NCI-H1105 treated with DMSO at 0.1 percent for 48 hours (cell line): ENCODE measurements at regions not wholly inside any gene's neighbourhood (a gene's known extent, or its start where the extent isn't known, plus 50 kb on each side); places are given as distances from the start of the nearest gene placed in this dataset.
"Not testable (repeated sequence)": the region's sequence is repeated elsewhere in the genome, so short reads cannot be mapped to it uniquely, and the experiment has no call there.

Source experiments
- DNase-seq: peaks from one replicate; lab custom pipeline; 2025; lab: John Stamatoyannopoulos, UW

DNA sequence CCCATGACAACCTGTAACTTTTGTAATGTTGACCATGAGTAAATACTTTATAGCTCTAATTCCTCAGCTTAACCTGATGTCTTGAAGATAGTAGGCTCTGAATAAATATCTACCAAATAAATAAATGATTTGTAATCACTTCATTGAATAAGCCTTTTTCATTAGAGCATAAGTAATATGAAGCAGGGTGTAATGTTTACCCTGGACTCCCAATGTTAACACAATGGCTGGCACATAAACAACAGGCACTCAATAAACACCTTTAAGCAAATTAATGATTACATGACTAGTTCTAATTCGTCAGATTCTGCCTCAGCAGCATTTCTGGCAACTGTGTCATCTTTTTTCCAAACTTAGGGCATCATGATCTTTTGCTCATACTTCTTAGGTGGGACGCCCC is 396.3 kb downstream of the LIG4 start:
- no peak for DNase-seq

DNA sequence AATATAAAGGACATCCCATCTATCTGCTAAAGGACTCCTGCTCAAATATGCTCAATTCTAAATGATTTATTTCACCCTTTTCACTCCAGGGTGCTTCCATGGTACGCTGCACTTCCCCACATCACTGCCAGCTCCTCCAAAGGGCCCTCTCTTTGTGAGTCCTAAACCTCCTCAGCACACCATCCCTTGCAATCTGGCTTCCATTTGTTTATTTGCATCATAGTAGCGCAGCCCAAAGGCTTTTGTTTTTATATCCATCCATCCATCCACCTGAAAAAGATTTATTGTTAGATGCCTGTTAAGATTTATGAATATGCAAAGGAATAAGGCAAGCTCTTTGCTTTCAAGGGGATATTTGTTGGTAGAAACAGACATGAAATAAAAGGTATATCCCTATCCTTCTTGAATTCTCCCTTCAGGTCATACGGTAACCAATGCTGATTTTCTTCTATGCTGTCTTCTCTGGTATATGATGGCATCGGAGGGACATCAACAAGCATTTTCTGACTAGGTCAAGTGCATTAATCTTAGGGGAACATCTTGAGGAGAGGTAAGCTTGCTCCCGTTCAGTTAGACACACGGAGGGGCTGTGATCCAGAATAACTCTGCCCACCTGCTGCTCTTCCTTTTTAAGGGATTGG is 397.6 kb downstream of the LIG4 start:
- no peak for DNase-seq

DNA sequence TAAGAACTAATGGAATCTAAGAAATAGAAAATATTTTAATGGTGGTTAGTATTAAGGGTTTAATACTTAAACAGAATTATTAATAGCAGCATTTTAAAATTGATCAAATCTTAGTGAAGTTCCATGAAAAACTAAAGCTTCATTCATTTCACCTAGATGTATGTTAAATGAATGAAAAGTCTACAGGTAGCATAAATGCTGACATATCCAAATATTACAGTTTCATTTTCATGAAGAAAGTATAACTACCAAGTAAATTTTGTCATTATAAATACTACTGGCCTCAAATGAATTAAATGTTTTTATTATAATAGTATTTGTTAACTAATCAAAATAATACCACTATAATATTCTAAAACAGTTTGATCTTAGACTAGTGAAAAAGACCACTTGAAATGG is 403.3 kb downstream of the LIG4 start:
- DNase-seq: no peak

DNA sequence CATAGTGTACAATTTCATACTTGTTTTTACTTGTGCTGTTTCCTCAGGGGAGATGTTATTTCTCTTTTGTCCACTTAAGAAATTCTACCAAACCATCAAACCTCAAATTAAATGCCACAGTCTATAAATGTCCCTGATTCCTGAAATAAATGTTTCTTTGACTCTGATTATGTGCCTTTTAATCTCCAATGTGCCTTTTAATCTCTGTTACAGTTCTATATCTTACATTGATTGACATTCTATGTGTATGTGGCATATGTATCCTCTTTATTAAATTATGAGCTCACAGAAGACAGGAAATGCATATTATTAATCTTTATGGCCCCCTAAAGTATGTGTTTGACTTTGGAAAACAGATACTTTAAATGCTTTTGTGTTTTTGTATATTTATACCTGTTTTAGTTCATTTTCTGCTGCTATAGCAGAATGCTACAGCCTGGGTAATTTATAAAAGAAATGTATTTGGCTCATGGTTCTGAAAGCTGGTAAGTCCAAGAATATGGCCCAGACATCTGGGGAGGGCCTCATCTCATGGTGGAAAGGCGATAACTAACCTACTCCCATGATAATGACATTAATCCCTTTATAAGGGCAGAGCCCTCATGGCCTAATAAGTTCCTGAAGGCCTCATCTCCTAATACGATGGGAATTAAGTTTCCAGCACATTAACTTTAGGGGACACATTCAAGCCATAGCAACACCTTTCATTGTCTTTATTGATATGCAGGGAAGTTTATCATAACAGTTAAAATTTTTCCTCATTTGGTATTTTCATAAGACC is 403.9 kb downstream of the LIG4 start:
- no peak for DNase-seq

DNA sequence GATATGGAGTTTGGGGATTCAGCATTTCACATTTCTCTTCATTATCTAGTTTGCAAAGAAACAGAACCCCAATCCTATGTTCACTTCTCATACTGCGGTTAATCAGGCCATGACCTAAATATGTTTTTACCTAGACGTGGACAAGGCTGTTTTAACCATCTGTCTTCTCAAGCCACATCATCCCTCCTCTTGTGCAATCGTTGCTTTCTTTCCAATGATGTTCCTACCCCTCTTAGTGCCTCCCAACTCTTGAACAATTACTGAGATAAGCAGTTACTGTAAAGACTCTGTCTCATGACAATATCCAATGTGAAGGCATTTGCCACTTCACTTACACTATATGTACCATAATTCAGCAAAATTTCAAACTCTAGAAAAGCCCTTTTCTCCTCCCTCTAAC is 406.2 kb downstream of the LIG4 start:
- DNase-seq: no peak

GRCh38 chr13:107808389-107808788 is 406.9 kb downstream of the LIG4 start:
- no peak for DNase-seq

- peak; percentile 98 for DNase-seq
These were observed 407.8 kb downstream of the LIG4 start for GRCh38 chr13:107807306-107808073.

GRCh38 chr13:107806726-107807125 is 408.6 kb downstream of the LIG4 start:
- DNase-seq: no peak

GRCh38 chr13:107803822-107804495 is 411.4 kb downstream of the LIG4 start:
- DNase-seq: no peak

GRCh38 chr13:107801621-107802020 is 413.7 kb downstream of the LIG4 start:
- DNase-seq: no peak

DNA sequence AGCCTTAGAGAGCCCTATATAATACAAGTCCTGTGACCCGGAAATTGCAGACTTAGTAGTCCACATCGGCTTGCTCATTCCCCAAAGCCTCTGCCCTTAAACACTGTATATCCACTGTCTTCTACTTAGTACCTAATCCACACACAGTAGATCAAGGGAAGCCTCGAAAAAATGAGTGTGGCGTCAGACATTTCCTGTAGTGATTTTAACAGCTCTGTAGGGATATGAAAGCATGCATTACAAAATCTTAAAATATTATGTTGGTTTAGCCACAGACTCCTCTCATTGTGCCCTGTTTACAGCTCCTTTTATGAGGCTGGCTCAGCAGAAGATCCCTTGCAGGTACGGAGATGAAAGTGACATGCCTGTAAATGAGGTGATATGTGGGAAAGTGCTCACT is 416.3 kb downstream of the LIG4 start:
- DNase-seq: no peak

DNA sequence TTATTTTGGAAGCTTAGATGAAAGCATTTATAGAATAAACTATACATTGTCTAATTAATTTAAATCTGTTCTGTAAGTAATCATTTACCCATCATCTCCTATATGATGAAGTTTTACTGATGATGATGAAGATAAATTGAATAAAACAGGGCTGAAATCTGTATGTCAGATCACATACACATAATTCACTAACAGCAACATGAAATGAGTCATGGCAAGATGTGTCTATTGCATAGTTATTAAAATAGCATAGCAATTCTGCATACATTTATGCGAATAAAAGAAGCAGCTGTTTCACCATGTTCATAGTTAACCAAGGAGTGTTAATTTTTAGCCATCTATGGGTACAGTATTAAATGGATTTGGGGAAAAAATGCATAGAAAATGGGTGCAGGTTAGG is 424.9 kb downstream of the LIG4 start:
- no peak for DNase-seq

DNA sequence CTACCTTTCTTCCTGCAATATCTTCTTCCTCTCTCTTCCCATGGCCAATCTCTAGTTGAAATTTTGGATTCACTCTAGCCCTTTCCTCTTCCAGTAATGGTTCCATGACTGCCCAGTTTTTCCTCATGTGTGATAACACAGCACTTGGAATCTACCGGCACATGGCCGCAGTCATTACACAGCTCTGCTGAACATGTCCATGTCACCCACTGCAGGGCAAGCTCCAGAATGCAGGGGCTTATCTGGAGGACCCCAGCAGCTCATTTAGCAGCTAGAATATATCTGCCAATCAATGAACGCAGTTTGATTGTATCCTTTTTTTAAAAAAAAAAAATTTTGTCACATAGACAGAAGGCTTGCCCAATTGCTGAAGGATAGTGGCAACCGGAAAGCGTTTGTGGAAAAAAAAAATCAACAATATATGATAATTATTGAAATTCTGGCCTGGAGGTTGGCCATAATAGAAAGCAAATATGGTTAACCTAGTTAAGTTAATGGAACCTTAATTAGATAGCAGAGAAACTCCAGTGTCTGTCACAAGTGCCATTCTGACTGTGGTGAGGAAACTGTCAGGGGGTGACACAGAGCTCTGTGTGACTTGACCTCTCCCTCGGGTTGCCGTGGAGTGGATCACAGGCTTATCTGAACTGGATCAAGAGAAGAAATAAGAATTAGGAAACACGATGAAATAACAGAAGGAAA is 426.7 kb downstream of the LIG4 start:
- no peak for DNase-seq

DNA sequence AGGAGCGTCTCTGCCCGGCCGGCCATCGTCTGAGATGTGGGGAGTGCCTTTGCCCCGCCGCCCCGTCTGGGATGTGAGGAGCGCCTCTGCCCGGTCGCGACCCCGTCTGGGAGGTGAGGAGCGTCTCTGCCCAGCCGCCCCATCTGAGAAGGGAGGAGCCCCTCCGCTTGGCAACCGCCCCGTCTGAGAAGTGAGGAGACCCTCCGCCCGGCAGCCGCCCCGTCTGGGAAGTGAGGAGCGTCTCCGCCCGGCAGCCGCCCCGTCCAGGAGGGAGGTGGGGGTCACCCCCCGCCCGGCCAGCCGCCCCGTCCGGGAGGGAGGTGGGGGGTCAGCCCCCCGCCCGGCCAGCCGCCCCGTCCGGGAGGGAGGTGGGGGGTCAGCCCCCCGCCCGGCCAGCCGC is 432.7 kb downstream of the LIG4 start:
- not testable (repeated sequence) for DNase-seq

- DNase-seq: no peak
These were observed 437.2 kb downstream of the LIG4 start for GRCh38 chr13:107778094-107778493.

GRCh38 chr13:107770541-107770940 is 444.8 kb downstream of the LIG4 start:
- peak; percentile 84 for DNase-seq

DNA sequence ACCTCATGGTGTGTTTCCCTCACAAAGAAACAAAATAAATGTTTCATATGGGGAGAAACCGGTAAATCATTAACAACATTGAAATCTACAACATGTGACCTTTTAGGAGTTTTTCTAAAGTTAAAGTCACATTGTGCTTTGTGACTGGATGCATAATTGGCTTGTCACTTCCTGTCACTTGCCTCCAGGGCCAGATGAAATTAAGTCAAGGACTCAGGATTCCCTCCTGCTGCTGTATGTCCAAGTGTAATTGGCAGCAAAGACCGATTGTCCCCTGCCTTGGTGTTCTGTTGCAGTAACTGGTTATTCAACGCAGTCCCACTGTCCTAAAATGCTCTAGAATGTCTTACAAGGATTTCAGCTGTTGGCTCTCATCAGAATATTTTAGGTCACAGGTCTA is 448.2 kb downstream of the LIG4 start:
- DNase-seq: peak; percentile 77

- peak; percentile 92 for DNase-seq
These were observed 449.5 kb downstream of the LIG4 start for GRCh38 chr13:107765724-107766401.

DNA sequence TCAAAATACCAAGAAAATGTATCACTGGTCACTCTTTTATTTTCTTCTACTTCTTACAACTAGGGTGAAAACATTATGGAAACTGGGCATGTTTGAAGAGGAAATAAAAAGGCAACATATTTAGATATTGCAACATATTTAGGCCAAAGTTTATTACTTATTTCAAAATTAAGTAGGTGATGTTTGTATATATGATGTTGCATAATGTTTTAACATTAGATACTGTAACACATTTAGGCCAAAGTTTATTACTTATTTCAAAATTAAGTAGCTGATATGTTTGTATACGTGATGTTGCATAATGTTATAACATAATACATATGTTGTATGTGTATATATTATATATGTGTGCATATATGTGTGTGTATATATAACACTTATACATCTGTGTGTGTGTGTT is 451.3 kb downstream of the LIG4 start:
- no peak for DNase-seq

- DNase-seq: no peak
These were observed 461.6 kb downstream of the LIG4 start for GRCh38 chr13:107753748-107754147.

DNA sequence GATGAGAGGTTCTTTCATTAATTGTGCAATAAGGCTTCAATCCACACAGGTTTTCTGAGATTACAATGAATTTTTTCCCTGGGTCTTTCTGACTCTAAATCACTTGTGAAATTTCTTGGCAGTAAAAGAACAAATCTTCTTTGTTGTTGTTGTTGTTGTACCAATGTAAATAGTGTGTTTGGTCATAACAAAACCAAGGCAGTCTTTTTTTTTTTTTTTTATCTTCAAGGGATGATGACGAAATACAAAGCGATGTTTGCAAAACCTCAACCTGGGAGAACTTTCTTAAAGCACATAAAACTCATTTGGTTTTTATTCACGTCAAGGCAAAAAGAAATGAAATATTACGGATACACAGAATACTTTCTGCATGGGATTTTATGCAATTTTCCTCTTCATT is 462.0 kb downstream of the LIG4 start:
- no peak for DNase-seq
